ENCODE measurements at regions not wholly inside any gene's neighbourhood (a gene's known extent, or its start where the extent isn't known, plus 50 kb on each side); places are given as distances from the start of the nearest gene placed in this dataset.

- Histone ChIP-seq H3K36me3 (ENCODE audit: control insufficient read depth, insufficient read depth, low read length) (no peaks in the 10 kb centered on the region), H3K9me3 (ENCODE audit: control insufficient read depth, insufficient read depth, low read depth, low read length) (no peaks in the 10 kb centered on the region), H3K4me1 (ENCODE audit: control insufficient read depth, insufficient read depth, low read length) (no peaks in the 10 kb centered on the region), H3K4me3 (ENCODE audit: low read depth in 2 of 2, low read length in 2 of 2) (no peak overlapping the region), H3K27ac (ENCODE audit: low read length) (no peak overlapping the region), H3K27me3 (ENCODE audit: control insufficient read depth, insufficient read depth, low read length) (no peaks in the 10 kb centered on the region)
- ChIA-PET CTCF (no interaction called here), POLR2A (no interaction called here)
- no peak for TF ChIP-seq CTCF (IDR thresholded peaks at IDR 0.05)
- TF ChIP-seq TCF7L2 (IDR thresholded peaks at IDR 0.05; ENCODE audit: low read depth, low read length), result no peak
- TF ChIP-seq REST (IDR thresholded peaks at IDR 0.05; ENCODE audit: insufficient read depth in 1 of 2, low read depth in 2 of 2, low read length in 1 of 2), result no peak
- TF ChIP-seq POLR2AphosphoS5 (IDR thresholded peaks at IDR 0.05; ENCODE audit: low read depth, low read length), result no peak
- no peak for TF ChIP-seq SIN3A (IDR thresholded peaks at IDR 0.05; ENCODE audit: borderline replicate concordance, insufficient read depth, low read depth, low read length)
- intact Hi-C loops (cut with micrococcal nuclease; ENCODE audit: unreplicated experiment) (no loop called here), in situ Hi-C loops (cut with HindIII; ENCODE audit: low pct_unique_long_range_greater_than_20kb, low sequenced_read_pairs) (no loop called here)
- DNase-seq (ENCODE audit: low read depth, low spot score) (no peak), ATAC-seq (no peak)
- no TSS peak for BruUV-seq (replicated peaks)
Measured at GRCh38 chr18:30096796-30097195, 945.7 kb downstream of the DSC3 start.

- intact Hi-C loops (cut with micrococcal nuclease; ENCODE audit: unreplicated experiment) (no loop called here), in situ Hi-C loops (cut with HindIII; ENCODE audit: low pct_unique_long_range_greater_than_20kb, low sequenced_read_pairs) (no loop called here)
- no peaks in the 10 kb centered on the region for H3K27me3 ChIP-seq (ENCODE audit: control insufficient read depth, insufficient read depth, low read length)
- no peak for ATAC-seq
- no peak overlapping the region for H3K4me3 ChIP-seq (ENCODE audit: low read depth in 2 of 2, low read length in 2 of 2)
- POLR2A ChIA-PET, result no interaction called here
- no TSS peak for BruUV-seq (replicated peaks)
- no peaks in the 10 kb centered on the region for H3K4me1 ChIP-seq (ENCODE audit: control insufficient read depth, insufficient read depth, low read length)
- DNase-seq (ENCODE audit: low read depth, low spot score), result no peak
- H3K36me3 ChIP-seq (ENCODE audit: control insufficient read depth, insufficient read depth, low read length), result no peaks in the 10 kb centered on the region
- no peaks in the 10 kb centered on the region for H3K9me3 ChIP-seq (ENCODE audit: control insufficient read depth, insufficient read depth, low read depth, low read length)
- no peak overlapping the region for H3K27ac ChIP-seq (ENCODE audit: low read length)
- CTCF ChIA-PET, result interaction anchor here (0.5 kb wide), 1 partner anchor 108 kb away, joined by 3 read pairs; no protein-coding TSS in a partner anchor
- TF ChIP-seq SIN3A (IDR thresholded peaks at IDR 0.05; ENCODE audit: borderline replicate concordance, insufficient read depth, low read depth, low read length) (no peak), TCF7L2 (IDR thresholded peaks at IDR 0.05; ENCODE audit: low read depth, low read length) (no peak), POLR2AphosphoS5 (IDR thresholded peaks at IDR 0.05; ENCODE audit: low read depth, low read length) (no peak), REST (IDR thresholded peaks at IDR 0.05; ENCODE audit: insufficient read depth in 1 of 2, low read depth in 2 of 2, low read length in 1 of 2) (no peak), CTCF (IDR thresholded peaks at IDR 0.05) (no peak)
Measured at GRCh38 chr18:30094556-30094955, 948.0 kb downstream of the DSC3 start.

Data from Panc1 (cell line).